ENCODE measurements at regions not wholly inside any gene's neighbourhood (a gene's known extent, or its start where the extent isn't known, plus 50 kb on each side); places are given as distances from the start of the nearest gene placed in this dataset.

- no peak overlapping the region for H3K4me3 ChIP-seq (replicated peaks in 1 of 3)
- no peaks in the 10 kb centered on the region for H3K9me3 ChIP-seq
- no peaks in the 10 kb centered on the region for H3K36me3 ChIP-seq
- H3K27me3 ChIP-seq: no peaks in the 10 kb centered on the region
- no peak for TF ChIP-seq CTCF (IDR thresholded peaks at IDR 0.05)
- no peak for TF ChIP-seq POLR2A (IDR thresholded peaks at IDR 0.05)
- WGBS, 2 donors: 92 to 97% methylated on average over 3 to 7 of the region's 7 CpGs
- H3K4me1 ChIP-seq: no peaks in the 10 kb centered on the region
- DNase-seq: no peak
- intact Hi-C loops (cut with DNase I): no loop called here
- no peak overlapping the region for H3K27ac ChIP-seq
Observed at GRCh38 chr2:120433816-120434290, 87.9 kb downstream of the INHBB start.

DNA sequence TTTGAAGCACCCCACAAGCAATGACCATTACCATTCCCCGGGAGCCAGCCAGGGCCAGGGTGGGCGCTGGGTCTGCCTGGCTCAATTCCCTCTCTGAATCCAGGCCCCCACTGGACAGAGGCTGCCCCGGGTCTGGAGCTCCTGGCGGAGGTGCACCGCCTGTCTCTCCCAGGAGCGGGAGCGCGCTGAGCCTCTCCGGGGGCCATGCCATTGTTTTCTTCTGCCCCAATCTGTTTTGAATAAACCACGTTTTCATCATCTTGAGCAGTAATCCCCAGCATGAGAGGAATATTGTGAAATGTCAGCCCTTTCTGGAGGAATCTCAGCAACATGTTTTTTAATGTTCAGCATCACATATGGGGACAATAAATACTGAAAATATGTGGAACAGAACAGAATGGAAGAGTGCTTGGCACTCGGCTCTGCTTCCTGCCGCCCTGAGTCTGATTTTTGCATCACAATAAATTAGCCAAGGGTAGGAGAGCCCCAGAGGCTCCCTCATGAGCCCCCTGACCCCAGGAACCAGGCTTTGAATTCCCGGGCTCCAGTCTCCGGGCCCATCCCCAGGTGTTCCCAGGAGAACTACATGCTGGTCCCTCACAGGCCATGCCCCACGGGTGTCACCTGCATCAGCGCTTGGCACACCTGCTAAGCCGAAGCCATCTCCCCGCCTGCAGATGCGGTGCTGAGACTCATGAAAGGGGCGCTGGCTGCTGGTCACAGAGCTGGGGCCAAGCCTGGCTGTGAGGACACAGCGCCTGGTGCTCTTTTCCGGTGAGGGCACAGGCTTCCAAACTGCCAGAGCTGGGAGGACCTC is 88.8 kb downstream of the INHBB start:
- Histone ChIP-seq H3K4me3 (replicated peaks in 1 of 3) (no peak overlapping the region), H3K9me3 (no peaks in the 10 kb centered on the region), H3K36me3 (no peaks in the 10 kb centered on the region), H3K4me1 (no peaks in the 10 kb centered on the region), H3K27me3 (no peaks in the 10 kb centered on the region), H3K27ac (no peak overlapping the region)
- DNase-seq: no peak
- intact Hi-C loops (cut with DNase I): no loop called here
- no peak for TF ChIP-seq CTCF (IDR thresholded peaks at IDR 0.05)
- no peak for TF ChIP-seq POLR2A (IDR thresholded peaks at IDR 0.05)
- 71 to 84% methylated on average over 11 to 15 of the region's 22 CpGs for WGBS, 2 donors

DNA sequence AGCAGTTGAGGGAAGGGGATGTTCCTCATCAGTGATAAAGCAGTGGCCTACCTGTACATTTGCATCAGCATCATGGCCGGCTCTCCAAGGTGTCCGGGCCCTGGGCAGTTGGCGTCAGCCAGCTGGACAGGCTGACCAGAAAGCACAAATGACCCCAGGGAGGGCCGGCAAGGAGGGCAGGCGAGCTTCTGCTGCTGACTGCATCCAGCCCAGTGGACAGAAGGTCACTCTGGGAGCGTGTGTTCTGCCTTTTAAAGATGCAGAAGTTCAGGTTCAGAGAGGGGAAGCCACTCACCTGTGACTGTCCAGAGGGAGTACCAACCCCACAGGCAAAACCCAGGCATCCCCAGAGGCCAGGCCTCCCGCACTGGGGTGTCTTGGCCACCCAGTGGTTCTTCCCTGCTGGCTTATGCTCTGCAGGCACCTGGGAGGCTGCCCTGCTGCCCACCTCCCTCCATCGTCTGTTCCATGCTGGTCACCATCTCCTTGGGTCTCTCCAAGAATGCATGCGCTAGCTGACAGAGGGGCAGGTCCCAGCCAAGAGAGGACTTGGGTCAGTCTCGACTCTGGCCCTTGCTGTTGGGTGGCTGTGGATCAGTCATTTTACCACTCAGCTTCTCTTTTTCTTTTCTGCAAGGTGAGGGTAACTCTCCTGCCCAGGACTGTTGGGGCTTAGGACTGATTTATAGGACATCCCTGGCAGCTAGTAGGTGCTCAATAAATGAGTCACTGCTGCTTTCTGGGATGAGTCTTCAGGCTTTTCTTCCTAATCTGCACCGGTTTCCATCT is 89.9 kb downstream of the INHBB start:
- H3K4me1 ChIP-seq: no peaks in the 10 kb centered on the region
- TF ChIP-seq CTCF (IDR thresholded peaks at IDR 0.05) (no peak), POLR2A (IDR thresholded peaks at IDR 0.05) (no peak)
- intact Hi-C loops (cut with DNase I): no loop called here
- 85 to 90% methylated on average over 6 to 9 of the region's 11 CpGs for WGBS, 2 donors
- H3K9me3 ChIP-seq: no peaks in the 10 kb centered on the region
- H3K27ac ChIP-seq: no peak overlapping the region
- no peak for DNase-seq
- no peaks in the 10 kb centered on the region for H3K36me3 ChIP-seq
- no peaks in the 10 kb centered on the region for H3K27me3 ChIP-seq
- no peak overlapping the region for H3K4me3 ChIP-seq (replicated peaks in 1 of 3)

GRCh38 chr2:120436460-120436739 is 90.5 kb downstream of the INHBB start:
- DNase-seq: no peak

More at GRCh38 chr2:120436460-120436739, 90.5 kb downstream of the INHBB start:
- Histone ChIP-seq H3K36me3 (no peaks in the 10 kb centered on the region), H3K4me1 (no peaks in the 10 kb centered on the region), H3K4me3 (replicated peaks in 1 of 3) (no peak overlapping the region), H3K27ac (no peak overlapping the region), H3K27me3 (no peaks in the 10 kb centered on the region), H3K9me3 (no peaks in the 10 kb centered on the region)
- no peak for TF ChIP-seq CTCF (IDR thresholded peaks at IDR 0.05)
- no peak for TF ChIP-seq POLR2A (IDR thresholded peaks at IDR 0.05)
- 93 to 100% methylated on average over 1 of the region's 1 CpG for WGBS, 2 donors
- intact Hi-C loops (cut with DNase I): no loop called here
